Muscle of arm (tissue), 1 donor: ENCODE measurements at regions not wholly inside any gene's neighbourhood (a gene's known extent, or its start where the extent isn't known, plus 50 kb on each side); places are given as distances from the start of the nearest gene placed in this dataset.

Source experiments
- DNase-seq: peaks from one replicate; pipeline ENCODE4 v3.0.0-alpha.2; 2013

DNA sequence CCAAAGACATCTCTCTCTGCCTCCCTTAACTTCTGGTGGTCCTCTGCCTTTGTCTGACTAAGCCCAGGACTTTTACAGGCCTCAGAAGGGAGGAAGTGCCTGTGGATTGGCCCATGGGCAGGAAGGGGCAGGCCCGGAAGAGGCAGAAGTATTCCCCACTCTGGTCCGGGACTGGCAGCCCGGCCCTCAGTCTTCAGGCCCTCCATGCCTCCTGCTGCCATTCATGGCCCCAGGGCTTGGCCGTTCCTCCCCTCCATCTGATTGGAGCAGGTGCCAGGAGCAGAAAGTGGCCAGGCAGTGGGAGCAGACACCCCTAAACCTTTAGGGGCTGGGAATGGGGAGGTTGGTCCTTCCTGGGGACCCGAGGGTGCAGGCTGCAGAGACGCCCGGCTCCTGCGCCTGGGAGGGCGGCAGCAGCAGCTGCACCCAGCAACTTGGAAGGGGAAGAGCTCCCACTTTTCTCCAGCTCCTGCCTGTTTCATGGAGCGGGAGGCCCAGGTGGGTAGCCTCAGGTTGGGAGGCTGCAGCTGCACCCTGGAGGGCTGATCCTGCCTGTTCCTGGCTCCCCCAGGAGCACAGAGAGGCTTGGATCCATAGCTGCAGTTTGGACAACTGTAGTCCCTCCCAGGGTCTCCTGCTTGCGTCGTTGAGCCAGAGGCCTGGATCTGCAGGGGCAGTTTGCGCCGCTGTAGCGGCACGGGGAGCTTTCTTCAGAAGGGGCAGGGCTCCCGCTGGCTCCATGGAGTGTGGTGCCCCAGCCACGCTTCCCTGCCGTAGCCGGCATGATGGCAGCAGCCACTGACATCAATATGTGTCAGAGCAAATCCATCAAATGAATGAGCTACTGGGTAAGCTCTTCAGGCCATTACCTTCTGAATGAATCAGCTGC lies 661.5 kb upstream of the NUDT12 start:
- no peak for DNase-seq

DNA sequence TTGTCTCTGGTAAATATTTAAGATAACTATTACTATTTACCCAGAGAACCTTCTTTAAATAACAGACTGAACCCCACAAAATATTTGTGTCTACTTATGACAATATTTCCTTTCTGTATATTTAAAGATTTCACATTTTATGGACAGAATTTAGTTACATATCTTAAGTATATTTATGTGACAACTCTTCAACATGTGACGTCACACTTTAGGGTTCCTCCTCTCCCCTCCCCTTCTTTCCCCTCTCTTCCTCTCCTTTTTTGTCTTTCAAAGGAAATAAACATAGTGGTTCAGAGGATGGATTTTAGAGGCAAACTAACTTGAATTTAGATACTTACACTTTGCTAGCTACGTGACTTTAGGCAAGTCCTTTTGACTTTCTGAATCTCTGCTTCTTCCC lies 655.6 kb upstream of the NUDT12 start:
- no peak for DNase-seq

DNA sequence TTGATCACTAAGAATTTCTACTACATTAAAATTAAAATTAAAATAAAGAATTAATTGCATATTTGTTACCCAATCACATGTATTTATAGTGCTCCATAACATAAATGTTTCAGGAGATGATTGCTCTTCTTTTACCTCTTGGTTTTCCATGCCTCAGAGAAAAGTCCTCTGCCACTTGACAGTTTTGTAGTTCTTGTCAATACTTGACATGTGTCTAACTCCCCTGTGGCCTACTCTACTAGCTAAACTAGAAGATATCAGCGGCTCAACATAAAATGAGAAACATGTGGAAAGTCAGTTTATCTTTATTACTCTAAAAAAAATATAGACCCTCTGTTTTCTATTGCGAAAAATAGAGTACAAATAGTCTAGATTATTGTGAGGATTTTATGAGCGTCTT lies 650.6 kb upstream of the NUDT12 start:
- DNase-seq, result no peak

GRCh38 chr5:104199771-104200170 lies 637.2 kb upstream of the NUDT12 start:
- no peak for DNase-seq

GRCh38 chr5:104198156-104198555 lies 635.6 kb upstream of the NUDT12 start:
- no peak for DNase-seq

DNA sequence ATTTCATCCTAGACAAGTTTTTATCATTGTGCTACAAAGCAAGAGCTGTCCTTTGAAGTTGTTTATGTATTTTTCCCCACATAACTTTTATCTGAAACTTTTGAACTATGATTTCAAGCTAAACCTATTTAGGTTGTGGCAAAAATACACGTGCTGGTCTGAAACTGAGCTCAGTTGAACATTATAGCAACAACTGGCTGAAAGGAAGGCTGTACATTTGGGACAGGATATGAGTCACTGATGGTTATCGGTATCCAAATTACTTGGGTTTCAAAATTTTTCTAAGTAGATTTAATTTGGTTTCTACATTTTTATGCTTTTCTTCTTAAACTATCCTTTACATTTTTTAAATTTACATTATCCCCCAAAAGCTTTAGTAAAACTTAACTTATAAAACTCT lies 627.3 kb upstream of the NUDT12 start:
- no peak for DNase-seq

GRCh38 chr5:104189031-104189430 lies 626.4 kb upstream of the NUDT12 start:
- DNase-seq, result no peak

DNA sequence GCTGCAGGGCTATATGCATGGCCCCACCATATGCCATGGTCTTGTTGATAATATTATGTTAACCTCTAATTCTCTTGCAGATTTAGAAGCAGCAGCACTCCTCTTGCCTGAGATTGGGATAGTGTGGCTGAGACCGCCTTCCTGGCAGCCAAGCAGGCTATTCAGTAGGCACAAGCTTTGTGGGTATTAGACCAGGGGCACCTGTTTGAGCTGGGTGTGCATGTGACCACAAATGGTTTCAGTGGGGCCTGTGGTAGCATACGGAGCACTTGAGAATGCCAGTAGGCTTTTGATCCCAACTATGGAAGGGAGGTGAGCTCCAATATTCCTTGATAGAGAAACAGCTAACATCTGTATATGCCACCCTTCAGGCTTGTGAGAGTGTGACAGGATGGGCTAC lies 625.1 kb upstream of the NUDT12 start:
- no peak for DNase-seq

DNA sequence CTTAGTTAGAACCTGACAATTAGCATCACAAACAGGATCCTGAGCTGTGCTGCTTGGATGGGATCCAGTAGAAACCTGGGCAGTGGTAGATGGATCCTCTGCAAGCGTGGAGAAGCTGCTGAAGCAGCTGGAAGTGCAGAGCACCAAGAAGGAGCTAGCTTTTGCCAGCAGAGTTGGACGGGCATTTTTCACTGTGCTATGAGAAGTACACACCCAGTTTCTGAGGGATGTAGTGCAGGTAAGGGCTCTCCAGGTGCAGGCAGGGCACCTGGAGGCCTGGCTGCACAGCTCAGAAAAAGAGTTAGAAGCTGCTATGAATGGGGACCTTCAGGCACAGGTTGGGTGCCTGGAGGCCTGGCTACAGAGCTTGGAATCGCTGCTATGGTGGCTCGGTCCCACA lies 623.9 kb upstream of the NUDT12 start:
- no peak for DNase-seq

GRCh38 chr5:104186100-104186499 lies 623.5 kb upstream of the NUDT12 start:
- no peak for DNase-seq

GRCh38 chr5:104184264-104184663 lies 621.7 kb upstream of the NUDT12 start:
- no peak for DNase-seq

GRCh38 chr5:104178829-104179456 lies 616.4 kb upstream of the NUDT12 start:
- DNase-seq, result no peak

GRCh38 chr5:104178066-104178465 lies 615.5 kb upstream of the NUDT12 start:
- DNase-seq, result no peak

GRCh38 chr5:104177651-104178050 lies 615.1 kb upstream of the NUDT12 start:
- DNase-seq, result no peak

GRCh38 chr5:104172976-104173375 lies 610.4 kb upstream of the NUDT12 start:
- no peak for DNase-seq

GRCh38 chr5:104171958-104172690 lies 609.5 kb upstream of the NUDT12 start:
- no peak for DNase-seq

- no peak for DNase-seq
These were observed 608.3 kb upstream of the NUDT12 start for GRCh38 chr5:104170926-104171325.

DNA sequence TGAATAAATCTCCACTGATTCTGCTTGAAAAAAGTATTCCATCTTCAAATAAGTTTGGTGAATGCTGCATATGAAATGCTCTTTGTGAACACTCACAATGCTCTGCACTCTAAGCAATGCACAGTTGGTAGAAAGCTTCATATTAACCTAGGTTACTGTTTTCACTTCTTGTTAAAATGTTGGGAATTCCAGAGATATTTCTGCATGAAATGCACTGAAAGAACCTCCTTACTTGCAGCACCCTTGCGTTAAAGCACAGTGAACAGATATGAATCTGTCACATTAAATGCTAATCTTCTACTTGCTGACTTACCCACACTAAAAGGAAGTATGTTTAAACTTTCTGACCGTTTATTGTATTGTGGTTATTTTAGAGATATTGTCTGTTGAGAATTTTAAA lies 584.1 kb upstream of the NUDT12 start:
- DNase-seq, result no peak

- no peak for DNase-seq
These were observed 577.3 kb upstream of the NUDT12 start for GRCh38 chr5:104139840-104140239.

- no peak for DNase-seq
These were observed 567.7 kb upstream of the NUDT12 start for GRCh38 chr5:104130320-104130719.

DNA sequence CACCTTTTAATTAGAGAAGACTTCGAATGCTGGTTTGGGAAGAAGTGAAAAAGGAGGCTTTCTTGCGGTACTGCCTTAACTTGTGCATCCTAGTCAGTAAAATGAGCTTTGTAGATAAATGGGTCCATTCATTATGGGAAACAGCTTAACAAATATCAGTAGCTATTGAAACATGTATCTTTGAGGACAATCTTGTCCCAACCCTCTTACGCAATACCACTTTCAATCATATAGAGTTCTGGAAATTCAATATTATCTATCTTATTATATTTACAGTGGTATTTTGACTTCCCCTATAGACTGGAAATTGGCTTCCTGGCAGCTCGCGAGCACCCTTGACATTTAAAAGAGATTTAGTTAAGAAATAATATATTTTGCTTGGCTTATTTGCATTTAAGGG lies 565.8 kb upstream of the NUDT12 start:
- DNase-seq, result no peak

DNA sequence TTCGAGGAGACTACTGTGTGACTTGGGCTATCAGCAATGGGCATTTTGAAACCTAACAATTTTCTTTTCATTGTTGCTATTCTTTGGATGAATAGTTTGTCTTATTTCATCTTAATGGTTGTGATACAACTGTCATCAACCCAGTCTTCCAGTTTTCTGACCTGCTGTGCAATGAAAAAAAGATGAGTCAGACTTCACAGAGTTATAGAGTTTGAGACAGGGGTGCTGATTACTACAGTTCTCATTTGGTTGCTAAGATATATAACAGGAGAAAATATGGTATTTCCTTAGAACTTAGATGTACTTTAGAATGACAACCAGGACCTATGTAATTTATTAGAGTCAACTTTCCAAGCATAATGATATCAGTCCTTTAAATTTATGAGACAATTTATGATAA lies 564.4 kb upstream of the NUDT12 start:
- DNase-seq, result no peak

DNA sequence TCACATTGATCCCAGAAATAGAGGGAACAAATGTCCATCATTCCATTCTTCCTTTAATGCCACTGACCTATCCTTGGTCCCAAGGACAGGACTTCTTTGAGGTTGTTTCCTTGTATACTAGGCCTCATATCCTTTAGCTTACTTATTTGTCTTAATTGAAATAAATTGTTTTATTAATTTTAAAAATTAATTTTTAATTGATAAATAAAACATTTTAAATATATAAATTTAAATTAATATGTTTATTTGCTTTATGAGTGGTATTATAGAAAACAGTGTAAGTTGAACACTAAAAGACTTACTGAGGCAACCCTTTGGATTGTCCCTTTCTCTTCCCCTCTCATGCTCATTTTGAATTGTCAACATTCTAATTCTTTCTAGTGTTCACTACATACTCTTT lies 556.9 kb upstream of the NUDT12 start:
- DNase-seq, result no peak
